Choroid plexus epithelial cell (primary cell): ENCODE measurements at regions not wholly inside any gene's neighbourhood (a gene's known extent, or its start where the extent isn't known, plus 50 kb on each side); places are given as distances from the start of the nearest gene placed in this dataset.

Experiments used
- DNase-seq: peaks from one replicate; pipeline ENCODE4 v3.0.0-alpha.2; 2010; ENCODE audit warnings: low read depth
- H3K4me3 ChIP-seq: 2 replicates; pipeline ENCODE4 v1.5.1; 2011; ENCODE audit warnings: low read depth, mild to moderate bottlenecking, control low read depth, low read length, moderate library complexity
- TF ChIP-seq, protein P1 (sequence below): conservative IDR thresholded peaks from 2 replicates; pipeline ENCODE4 v1.5.1; 2011; ENCODE audit warnings: low read depth, mild to moderate bottlenecking, control low read depth, inconsistent platforms, low read length, moderate library complexity

DNA sequence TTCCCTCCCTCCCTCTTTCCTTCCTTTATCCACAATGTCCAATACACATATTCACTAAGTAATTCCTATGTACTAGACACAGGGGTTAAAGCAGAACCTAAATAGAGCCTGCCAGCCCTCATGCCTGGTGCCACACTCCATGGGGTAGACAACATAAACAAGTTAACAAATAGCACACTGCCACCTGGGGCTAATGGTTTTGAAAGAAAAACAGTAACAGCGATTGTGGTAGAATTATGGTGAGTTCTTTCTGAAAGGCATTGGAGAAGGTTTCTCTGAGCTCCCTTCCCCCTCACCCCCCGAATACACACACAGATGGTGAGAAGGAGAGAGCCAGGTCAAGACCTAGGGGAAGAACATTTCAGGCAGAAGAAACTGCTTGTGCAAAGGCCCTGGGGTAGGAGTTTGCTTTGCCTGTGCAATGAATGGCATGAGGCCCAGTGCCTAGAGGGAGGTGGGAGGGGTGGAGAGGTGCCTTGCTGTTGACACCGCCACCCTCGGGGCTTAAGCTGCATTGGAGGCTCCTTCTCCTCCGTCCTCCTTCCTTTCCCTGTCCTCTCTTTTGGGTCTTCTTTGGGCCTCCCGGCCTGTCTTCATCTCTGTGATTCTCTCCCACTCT is 502.4 kb upstream of the SULF2 start:
- no peak overlapping the region for H3K4me3 ChIP-seq
- TF ChIP-seq, protein P1, sequence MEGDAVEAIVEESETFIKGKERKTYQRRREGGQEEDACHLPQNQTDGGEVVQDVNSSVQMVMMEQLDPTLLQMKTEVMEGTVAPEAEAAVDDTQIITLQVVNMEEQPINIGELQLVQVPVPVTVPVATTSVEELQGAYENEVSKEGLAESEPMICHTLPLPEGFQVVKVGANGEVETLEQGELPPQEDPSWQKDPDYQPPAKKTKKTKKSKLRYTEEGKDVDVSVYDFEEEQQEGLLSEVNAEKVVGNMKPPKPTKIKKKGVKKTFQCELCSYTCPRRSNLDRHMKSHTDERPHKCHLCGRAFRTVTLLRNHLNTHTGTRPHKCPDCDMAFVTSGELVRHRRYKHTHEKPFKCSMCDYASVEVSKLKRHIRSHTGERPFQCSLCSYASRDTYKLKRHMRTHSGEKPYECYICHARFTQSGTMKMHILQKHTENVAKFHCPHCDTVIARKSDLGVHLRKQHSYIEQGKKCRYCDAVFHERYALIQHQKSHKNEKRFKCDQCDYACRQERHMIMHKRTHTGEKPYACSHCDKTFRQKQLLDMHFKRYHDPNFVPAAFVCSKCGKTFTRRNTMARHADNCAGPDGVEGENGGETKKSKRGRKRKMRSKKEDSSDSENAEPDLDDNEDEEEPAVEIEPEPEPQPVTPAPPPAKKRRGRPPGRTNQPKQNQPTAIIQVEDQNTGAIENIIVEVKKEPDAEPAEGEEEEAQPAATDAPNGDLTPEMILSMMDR = no peak
- peak; percentile 30 for DNase-seq

DNA sequence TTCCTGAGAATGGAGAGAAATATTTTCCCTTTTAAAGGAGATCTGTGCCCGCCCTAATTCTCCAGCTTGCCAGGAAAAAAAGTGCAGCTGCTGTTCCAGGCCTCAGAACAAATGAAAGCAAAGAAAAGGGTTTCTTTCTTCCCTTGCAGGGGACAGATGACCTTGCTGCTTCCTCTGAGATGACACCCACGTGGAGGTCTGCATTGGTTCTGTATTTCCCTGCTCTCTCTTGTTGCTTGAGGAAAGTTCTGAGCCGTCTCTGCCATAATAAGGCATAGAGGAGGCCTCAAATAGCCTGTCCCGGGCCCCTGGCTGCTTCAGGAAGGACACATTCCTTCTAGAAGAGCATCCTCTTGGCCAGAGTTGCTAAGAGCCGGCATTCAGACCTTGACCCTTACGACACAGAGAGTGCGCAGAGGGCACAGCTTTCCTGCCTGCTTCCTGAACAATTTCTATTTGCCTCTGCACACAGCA is 501.8 kb upstream of the SULF2 start:
- DNase-seq = peak; percentile 31
- H3K4me3 ChIP-seq = no peak overlapping the region
- TF ChIP-seq, protein P1 = no peak

DNA sequence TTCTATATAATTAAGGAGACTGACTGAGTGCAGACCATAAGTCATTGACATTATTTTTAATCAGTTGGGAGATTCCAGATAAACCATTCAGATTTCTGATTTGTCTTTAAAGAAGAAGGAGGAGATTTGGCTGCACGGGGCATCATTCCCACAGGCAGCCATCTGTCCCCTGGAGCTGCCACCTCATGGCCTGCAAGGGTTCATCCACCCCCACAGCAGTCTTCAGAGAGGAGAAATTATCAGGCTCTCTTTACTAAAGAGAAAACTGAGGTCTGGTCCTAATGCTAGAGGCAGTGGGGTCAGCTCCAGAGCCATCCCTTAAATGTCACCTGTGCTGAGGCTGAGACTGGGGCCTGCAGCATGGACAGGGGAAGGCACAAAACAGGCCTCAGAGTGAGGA is 501.3 kb upstream of the SULF2 start:
- H3K4me3 ChIP-seq = no peak overlapping the region
- DNase-seq = no peak
- TF ChIP-seq, protein P1 = no peak

DNA sequence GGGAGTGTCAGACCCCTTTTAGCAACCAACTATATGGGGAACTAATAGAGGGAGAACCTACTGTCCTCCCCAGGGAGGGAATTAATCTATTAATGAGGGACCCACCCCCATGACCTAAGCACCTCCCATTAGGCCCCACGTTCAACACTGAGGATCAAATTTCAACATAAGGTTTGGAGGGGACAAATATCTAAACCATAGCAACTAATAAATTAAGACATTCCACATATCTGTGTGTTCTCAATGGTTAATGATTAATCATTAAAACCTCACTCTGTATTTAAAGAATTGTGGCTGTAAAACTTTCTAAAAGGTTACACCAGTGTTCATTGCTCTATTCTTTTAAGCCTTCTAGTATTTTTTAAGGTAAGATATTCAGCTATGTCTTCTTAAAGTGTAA is 500.4 kb upstream of the SULF2 start:
- TF ChIP-seq, protein P1 = no peak
- no peak for DNase-seq
- no peak overlapping the region for H3K4me3 ChIP-seq

DNA sequence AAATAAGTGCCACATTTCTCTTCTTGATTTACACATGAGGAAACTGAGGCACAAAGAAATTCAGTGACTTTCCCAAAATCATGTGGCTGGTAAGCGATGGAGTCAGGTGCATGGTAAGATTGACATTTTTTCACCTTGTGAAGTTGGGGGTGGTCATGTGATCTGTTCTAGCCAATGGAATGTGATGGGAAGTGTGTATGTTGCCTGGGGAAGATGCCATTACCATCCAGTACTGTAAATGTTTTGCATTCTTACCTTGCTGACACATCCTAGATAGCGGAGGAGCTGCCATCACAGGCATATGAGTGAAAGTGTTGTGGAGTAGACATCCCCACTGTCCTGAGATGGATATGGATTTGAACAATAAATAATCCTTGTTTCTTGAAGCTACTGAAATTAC is 499.6 kb upstream of the SULF2 start:
- TF ChIP-seq, protein P1 = no peak
- H3K4me3 ChIP-seq = no peak overlapping the region
- peak; percentile 58 for DNase-seq

DNA sequence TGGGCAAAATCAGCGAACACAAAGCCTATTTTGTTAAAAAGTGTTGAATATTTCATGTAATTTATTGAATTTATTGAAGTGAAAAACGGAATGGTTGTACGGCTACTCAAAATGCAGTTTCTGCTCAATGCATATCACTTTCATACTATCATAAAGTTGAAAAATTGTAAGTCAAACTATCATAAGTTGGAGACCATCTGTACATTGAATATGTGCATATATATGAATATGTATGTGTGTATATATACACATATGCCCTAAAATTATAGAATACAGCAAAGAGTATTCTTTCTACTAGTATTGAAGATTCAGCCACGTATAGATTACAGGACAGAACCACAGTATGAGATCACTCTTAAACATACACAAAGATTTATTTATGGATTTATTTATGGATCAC is 499.0 kb upstream of the SULF2 start:
- H3K4me3 ChIP-seq = no peak overlapping the region
- TF ChIP-seq, protein P1 = no peak
- DNase-seq = no peak

DNA sequence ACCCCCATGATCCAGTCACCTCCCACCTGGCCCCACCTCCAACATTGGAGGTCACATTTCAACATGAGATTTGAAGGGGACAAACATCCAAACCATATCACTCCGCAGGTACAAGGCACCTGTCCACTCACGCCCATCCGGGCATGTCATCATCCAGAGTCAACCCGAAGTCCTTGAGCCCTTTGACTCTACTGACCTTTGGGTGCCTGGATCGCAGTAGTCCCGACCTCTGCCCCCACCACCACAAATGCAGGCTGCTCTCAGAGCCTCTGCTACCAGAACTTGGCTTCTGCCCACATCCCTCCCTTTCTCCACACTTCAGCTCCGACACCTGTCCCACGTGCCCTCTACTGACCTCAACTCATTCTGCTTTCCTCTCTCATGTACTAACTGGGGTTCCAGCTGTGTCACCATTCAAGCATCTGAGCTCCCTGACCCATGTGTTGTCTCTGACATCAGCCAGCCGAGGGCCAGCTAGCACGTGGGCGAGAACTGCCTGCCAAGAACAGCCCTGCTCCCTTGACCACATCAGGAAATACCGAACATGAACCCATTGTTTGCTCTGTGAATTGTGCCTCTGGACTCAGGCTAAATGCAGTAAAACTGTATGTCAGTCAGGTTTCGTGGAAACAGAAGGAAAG is 498.3 kb upstream of the SULF2 start:
- TF ChIP-seq, protein P1 = no peak
- peak; percentile 97 for DNase-seq
- no peak overlapping the region for H3K4me3 ChIP-seq
